PC-9 (cell line): ENCODE measurements at regions not wholly inside any gene's neighbourhood (a gene's known extent, or its start where the extent isn't known, plus 50 kb on each side); places are given as distances from the start of the nearest gene placed in this dataset.

Source experiments
- CTCF ChIP-seq: fragments of 200-600 bp; sonication (generic); conservative IDR thresholded peaks from 2 replicates; pipeline ENCODE4 v1.6.1; 2017; ENCODE audit warnings: mixed run types, antibody characterized with exemption, mild to moderate bottlenecking, moderate library complexity
- EZH2 ChIP-seq: fragments of 200-600 bp; sonication (generic); IDR thresholded peaks from 2 replicates; pipeline ENCODE4 v1.8.0; 2017; ENCODE audit warnings: antibody characterized with exemption, low read depth

GRCh38 chr2:161088658-161089350 is 71.4 kb upstream of the TANK start:
- TF ChIP-seq CTCF (no peak), EZH2 (no peak)
